HEK293T (cell line): ENCODE measurements at regions not wholly inside any gene's neighbourhood (a gene's known extent, or its start where the extent isn't known, plus 50 kb on each side); places are given as distances from the start of the nearest gene placed in this dataset.
"Not testable (repeated sequence)": the region's sequence is repeated elsewhere in the genome, so short reads cannot be mapped to it uniquely, and the experiment has no call there.

Experiments used
- ARNT ChIP-seq: fragments of 450-650 bp; IDR thresholded peaks from 2 replicates; pipeline ENCODE4 v1.6.1; 2017; ENCODE audit warnings: mild to moderate bottlenecking
- CTBP1 ChIP-seq: fragments of 450-650 bp; IDR thresholded peaks from 2 replicates; pipeline ENCODE4 v1.6.1; 2016; ENCODE audit warnings: borderline replicate concordance
- ELF4 ChIP-seq: fragments of 450-650 bp; IDR thresholded peaks from 2 replicates; pipeline ENCODE4 v1.6.1; 2017; ENCODE audit warnings: antibody characterized with exemption
- FOXA1 ChIP-seq: fragments of 450-650 bp; IDR thresholded peaks from 2 replicates; pipeline ENCODE4 v1.6.1; 2016; ENCODE audit warnings: mild to moderate bottlenecking
- FOXK2 ChIP-seq: fragments of 450-650 bp; IDR thresholded peaks from 2 replicates; pipeline ENCODE4 v1.6.1; 2016; ENCODE audit warnings: mild to moderate bottlenecking
- FOXM1 ChIP-seq: fragments of 450-650 bp; IDR thresholded peaks from 2 replicates; pipeline ENCODE4 v1.6.1; 2017; ENCODE audit warnings: mild to moderate bottlenecking, borderline replicate concordance
- L3MBTL2 ChIP-seq: fragments of 450-650 bp; conservative IDR thresholded peaks from 2 replicates; pipeline ENCODE4 v1.6.1; 2016; ENCODE audit warnings: mild to moderate bottlenecking
- LEF1 ChIP-seq: fragments of 450-650 bp; IDR thresholded peaks from 2 replicates; pipeline ENCODE4 v1.6.1; 2017; ENCODE audit warnings: mild to moderate bottlenecking, borderline replicate concordance
- NFRKB ChIP-seq: fragments of 450-650 bp; IDR thresholded peaks from 2 replicates; pipeline ENCODE4 v1.6.1; 2016; ENCODE audit warnings: mild to moderate bottlenecking, moderate library complexity
- SP1 ChIP-seq: fragments of 450-650 bp; IDR thresholded peaks from 2 replicates; pipeline ENCODE4 v1.6.1; 2017
- SUZ12 ChIP-seq: fragments of 450-650 bp; IDR thresholded peaks from 2 replicates; pipeline ENCODE4 v1.6.1; 2016; ENCODE audit warnings: mild to moderate bottlenecking
- TARDBP ChIP-seq: fragments of 450-650 bp; IDR thresholded peaks from 2 replicates; pipeline ENCODE4 v1.6.1; 2016
- ZNF384 ChIP-seq: fragments of 450-650 bp; IDR thresholded peaks from 2 replicates; pipeline ENCODE4 v1.6.1; 2016

DNA sequence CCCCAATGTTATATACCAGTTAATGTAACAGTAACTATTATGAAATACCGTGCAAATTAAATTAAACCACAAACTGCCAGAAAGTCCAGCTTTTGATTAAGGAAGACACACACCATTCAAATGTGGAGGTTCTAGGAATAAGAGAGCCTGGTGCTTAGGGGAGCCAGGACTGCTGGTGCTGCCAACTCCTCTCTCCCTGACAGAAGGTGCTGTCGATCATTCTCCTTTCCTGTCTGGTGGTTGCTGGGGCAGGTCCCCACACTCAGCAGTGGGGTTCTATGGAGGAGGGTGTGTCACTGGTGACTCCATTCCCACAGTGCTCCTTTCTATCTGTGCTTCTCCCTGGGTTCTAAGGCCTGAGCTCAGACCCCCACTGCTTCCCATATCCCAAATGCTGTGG is 57.9 kb upstream of the ZNG1B start:
- TF ChIP-seq ELF4, SUZ12, FOXK2, SP1, L3MBTL2, ZNF384, FOXM1, LEF1, NFRKB, FOXA1, ARNT, TARDBP, CTBP1: not testable (repeated sequence)
